Loucy (cell line): ENCODE measurements at regions not wholly inside any gene's neighbourhood (a gene's known extent, or its start where the extent isn't known, plus 50 kb on each side); places are given as distances from the start of the nearest gene placed in this dataset.
"Not testable (repeated sequence)": the region's sequence is repeated elsewhere in the genome, so short reads cannot be mapped to it uniquely, and the experiment has no call there.

Source experiments
- H2AFZ ChIP-seq: fragments of 200-600 bp; sonication (generic); 2 replicates; pipeline ENCODE4 v1.6.0; 2016; ENCODE audit warnings: antibody characterized with exemption, mild to moderate bottlenecking, low read length, moderate library complexity
- H3F3A ChIP-seq: fragments of 200-600 bp; 2 replicates; pipeline ENCODE4 v1.6.0; 2016; ENCODE audit warnings: antibody characterized with exemption, low read depth, mild to moderate bottlenecking
- H3K27me3 ChIP-seq: fragments of 200-600 bp; sonication (generic); 2 replicates; pipeline ENCODE4 v1.6.1; 2014; ENCODE audit warnings: low read length, mild to moderate bottlenecking; ENCODE audit not compliant: insufficient read depth, poor library complexity, severe bottlenecking
- H3K36me3 ChIP-seq: fragments of 200-600 bp; sonication (generic); 2 replicates; pipeline ENCODE4 v1.6.1; 2016; ENCODE audit warnings: low read length; ENCODE audit not compliant: insufficient read depth
- H3K4me1 ChIP-seq: fragments of 200-600 bp; sonication (generic); 2 replicates; pipeline ENCODE4 v1.5.1; 2014; ENCODE audit warnings: low read length, mild to moderate bottlenecking; ENCODE audit not compliant: insufficient read depth, poor library complexity, severe bottlenecking
- H3K4me2 ChIP-seq: fragments of 200-600 bp; sonication (generic); 2 replicates; pipeline ENCODE4 v1.6.0; 2014; ENCODE audit warnings: antibody characterized with exemption, low read length, low read depth, mild to moderate bottlenecking; ENCODE audit not compliant: poor library complexity, severe bottlenecking
- H3K4me3 ChIP-seq: fragments of 200-600 bp; sonication (generic); 2 replicates; pipeline ENCODE4 v1.5.1; 2014; ENCODE audit warnings: low read length, mild to moderate bottlenecking, mixed read lengths; ENCODE audit not compliant: poor library complexity, severe bottlenecking
- H3K79me2 ChIP-seq: fragments of 200-600 bp; sonication (generic); 2 replicates; pipeline ENCODE4 v1.6.1; 2014; ENCODE audit warnings: low read length; ENCODE audit not compliant: insufficient read depth
- H3K9ac ChIP-seq: fragments of 200-600 bp; sonication (generic); 2 replicates; pipeline ENCODE4 v1.6.0; 2014; ENCODE audit warnings: mild to moderate bottlenecking, low read depth, low read length, moderate library complexity; ENCODE audit not compliant: poor library complexity, severe bottlenecking
- H3K9me2 ChIP-seq: fragments of 200-600 bp; sonication (generic); replicated peaks from 2 replicates; pipeline ENCODE4 v1.6.1; 2016; ENCODE audit warnings: low read depth, low read length, mixed read lengths
- H3K9me3 ChIP-seq: fragments of 200-600 bp; sonication (generic); 2 replicates; pipeline ENCODE4 v1.6.1; 2014; ENCODE audit warnings: mild to moderate bottlenecking, antibody characterized with exemption, low read length, low read depth; ENCODE audit not compliant: insufficient read depth
- H4K20me1 ChIP-seq: fragments of 200-600 bp; sonication (generic); 2 replicates; pipeline ENCODE4 v1.6.0; 2014; ENCODE audit warnings: antibody characterized with exemption, low read length, mild to moderate bottlenecking; ENCODE audit not compliant: insufficient read depth, poor library complexity, severe bottlenecking
- EZH2phosphoT487 ChIP-seq: fragments of 200-600 bp; IDR thresholded peaks from 2 replicates; pipeline ENCODE4 v1.6.1; 2018; ENCODE audit warnings: antibody characterized with exemption, mild to moderate bottlenecking, moderate library complexity, borderline replicate concordance
- TF ChIP-seq, protein P1 (sequence below): fragments of 200-600 bp; sonication (generic); conservative IDR thresholded peaks from 2 replicates; pipeline ENCODE4 v1.5.1; 2014; ENCODE audit warnings: mild to moderate bottlenecking, antibody characterized with exemption, low read length

DNA sequence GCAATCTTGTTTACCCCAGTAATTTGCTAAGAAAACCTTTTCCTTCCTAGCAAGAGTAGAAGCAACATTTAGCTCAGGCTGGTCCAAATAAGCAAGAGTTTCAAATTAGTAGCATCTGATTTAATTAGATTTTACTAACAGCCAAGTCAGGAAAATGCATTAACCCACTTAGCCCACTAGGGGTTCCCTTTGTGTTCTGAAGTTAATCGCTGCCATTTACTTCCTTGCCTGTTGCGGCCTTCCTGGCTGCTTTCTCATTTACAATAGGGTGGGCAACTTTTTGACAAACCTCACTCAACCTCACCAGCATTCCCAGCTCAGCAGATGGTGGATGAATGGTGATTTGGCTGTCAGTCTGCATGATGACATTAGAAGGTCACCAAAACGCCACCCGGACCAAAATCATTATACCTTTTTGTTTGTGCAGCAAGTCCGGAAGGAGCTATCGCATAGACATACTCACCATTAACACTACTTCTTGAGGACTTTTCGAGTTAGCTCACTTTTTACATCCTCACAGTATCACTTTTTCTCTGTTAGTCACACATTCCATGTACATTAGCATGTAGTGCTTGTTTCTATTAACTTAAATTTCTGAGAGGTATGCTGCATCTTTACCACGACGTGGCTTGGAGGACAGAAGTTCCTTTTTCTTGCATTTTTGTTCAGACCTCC is 101.5 kb upstream of the SETBP1 start:
- H3K4me3 ChIP-seq: no peak overlapping the region
- peaks cover 29% of the 10 kb centered on the region for H3K4me1 ChIP-seq
- no peaks in the 10 kb centered on the region for H3K9me3 ChIP-seq
- no peaks in the 10 kb centered on the region for H4K20me1 ChIP-seq
- H3K27me3 ChIP-seq: no peaks in the 10 kb centered on the region
- no peaks in the 10 kb centered on the region for H3K79me2 ChIP-seq
- TF ChIP-seq, protein P1, sequence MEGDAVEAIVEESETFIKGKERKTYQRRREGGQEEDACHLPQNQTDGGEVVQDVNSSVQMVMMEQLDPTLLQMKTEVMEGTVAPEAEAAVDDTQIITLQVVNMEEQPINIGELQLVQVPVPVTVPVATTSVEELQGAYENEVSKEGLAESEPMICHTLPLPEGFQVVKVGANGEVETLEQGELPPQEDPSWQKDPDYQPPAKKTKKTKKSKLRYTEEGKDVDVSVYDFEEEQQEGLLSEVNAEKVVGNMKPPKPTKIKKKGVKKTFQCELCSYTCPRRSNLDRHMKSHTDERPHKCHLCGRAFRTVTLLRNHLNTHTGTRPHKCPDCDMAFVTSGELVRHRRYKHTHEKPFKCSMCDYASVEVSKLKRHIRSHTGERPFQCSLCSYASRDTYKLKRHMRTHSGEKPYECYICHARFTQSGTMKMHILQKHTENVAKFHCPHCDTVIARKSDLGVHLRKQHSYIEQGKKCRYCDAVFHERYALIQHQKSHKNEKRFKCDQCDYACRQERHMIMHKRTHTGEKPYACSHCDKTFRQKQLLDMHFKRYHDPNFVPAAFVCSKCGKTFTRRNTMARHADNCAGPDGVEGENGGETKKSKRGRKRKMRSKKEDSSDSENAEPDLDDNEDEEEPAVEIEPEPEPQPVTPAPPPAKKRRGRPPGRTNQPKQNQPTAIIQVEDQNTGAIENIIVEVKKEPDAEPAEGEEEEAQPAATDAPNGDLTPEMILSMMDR: peak; percentile 70
- TF ChIP-seq EZH2phosphoT487: no peak
- H3K9me2 ChIP-seq: no peaks in the 10 kb centered on the region
- no peak overlapping the region for H3K4me2 ChIP-seq
- H3K9ac ChIP-seq: no peak overlapping the region
- peak overlapping the region; percentile 20; the same call in 1 of the 2 replicates for H2AFZ ChIP-seq
- H3K36me3 ChIP-seq: no peaks in the 10 kb centered on the region
- H3F3A ChIP-seq: peaks cover 9% of the 10 kb centered on the region; the same call in 1 of the 2 replicates

DNA sequence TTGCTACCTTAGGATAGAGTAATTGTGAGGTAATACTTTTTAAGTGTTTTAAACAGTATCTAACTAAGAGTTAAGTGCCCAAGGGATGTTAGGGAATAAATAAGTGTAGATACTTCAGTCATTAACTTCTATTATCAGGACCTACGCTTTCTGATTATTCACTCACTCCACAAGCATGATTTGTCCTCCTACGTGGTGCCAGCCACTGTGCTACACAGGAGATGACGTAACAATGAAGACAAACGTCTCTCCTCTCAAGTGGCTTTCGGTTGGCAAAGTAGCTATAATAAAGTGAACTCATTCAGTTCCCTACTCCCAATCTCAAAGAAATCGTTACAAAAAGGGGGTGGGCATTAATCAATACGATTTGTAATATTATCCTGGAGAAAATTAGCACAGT is 100.9 kb upstream of the SETBP1 start:
- Histone ChIP-seq H3K4me2 (no peak overlapping the region), H3K9me2 (no peaks in the 10 kb centered on the region), H2AFZ (no peak overlapping the region), H3K27me3 (no peaks in the 10 kb centered on the region), H3K4me1 (peaks cover 29% of the 10 kb centered on the region), H3K9me3 (no peaks in the 10 kb centered on the region), H3K36me3 (no peaks in the 10 kb centered on the region), H3K79me2 (no peaks in the 10 kb centered on the region), H3K9ac (no peak overlapping the region), H3K4me3 (no peak overlapping the region), H4K20me1 (no peaks in the 10 kb centered on the region), H3F3A (peaks cover 9% of the 10 kb centered on the region; the same call in 1 of the 2 replicates)
- TF ChIP-seq, protein P1: no peak
- no peak for TF ChIP-seq EZH2phosphoT487

DNA sequence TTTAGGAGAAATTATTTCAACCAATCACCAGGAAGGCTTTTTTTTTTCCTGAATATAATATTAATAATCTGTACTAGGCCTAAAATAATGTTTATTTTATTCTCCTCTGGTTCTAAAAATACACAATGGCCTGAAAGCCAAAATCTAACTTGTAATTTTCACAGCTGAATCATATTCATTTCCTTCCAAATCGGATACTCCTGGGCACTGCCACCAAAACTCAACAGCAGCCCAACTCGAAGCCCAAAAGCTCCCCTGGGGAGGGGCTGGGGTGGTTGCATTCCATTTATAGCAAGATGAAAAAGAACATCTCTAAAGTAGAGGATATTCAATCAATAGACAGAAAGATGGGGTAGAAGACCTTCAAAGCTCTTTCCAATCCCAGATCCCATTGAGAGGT is 100.5 kb upstream of the SETBP1 start:
- Histone ChIP-seq H3F3A (peaks cover 9% of the 10 kb centered on the region; the same call in 1 of the 2 replicates), H3K36me3 (no peaks in the 10 kb centered on the region), H3K9me2 (no peaks in the 10 kb centered on the region), H3K4me1 (peaks cover 29% of the 10 kb centered on the region), H3K9me3 (no peaks in the 10 kb centered on the region), H3K79me2 (no peaks in the 10 kb centered on the region), H3K27me3 (no peaks in the 10 kb centered on the region), H2AFZ (no peak overlapping the region), H3K9ac (no peak overlapping the region), H4K20me1 (no peaks in the 10 kb centered on the region), H3K4me3 (no peak overlapping the region), H3K4me2 (no peak overlapping the region)
- TF ChIP-seq, protein P1: no peak
- TF ChIP-seq EZH2phosphoT487: no peak

DNA sequence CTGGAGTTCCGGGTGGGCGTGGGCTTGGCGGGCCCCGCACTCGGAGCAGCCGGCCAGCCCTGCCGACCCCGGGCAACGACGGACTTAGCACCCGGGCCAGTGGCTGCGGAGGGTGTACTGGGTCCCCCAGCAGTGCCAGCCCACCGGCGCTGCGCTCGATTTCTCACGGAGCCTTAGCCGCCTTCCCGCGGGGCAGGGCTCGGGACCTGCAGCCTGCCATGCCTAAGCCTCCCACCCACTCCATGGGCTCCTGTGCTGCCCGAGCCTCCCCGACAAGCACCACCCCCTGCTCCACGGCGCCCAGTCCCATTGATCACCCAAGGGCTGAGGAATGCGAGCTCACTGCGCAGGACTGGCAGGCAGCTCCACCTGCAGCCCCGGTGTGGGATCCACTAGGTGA is 99.9 kb upstream of the SETBP1 start:
- not testable (repeated sequence) for H3K4me2 ChIP-seq, H3K9ac ChIP-seq, H4K20me1 ChIP-seq, H3K79me2 ChIP-seq, H2AFZ ChIP-seq, H3K9me3 ChIP-seq, H3K4me3 ChIP-seq, H3F3A ChIP-seq, H3K9me2 ChIP-seq, H3K27me3 ChIP-seq, H3K36me3 ChIP-seq
- H3K4me1 ChIP-seq: peaks cover 23% of the 10 kb centered on the region
